HCT116 (cell line): ENCODE measurements at regions not wholly inside any gene's neighbourhood (a gene's known extent, or its start where the extent isn't known, plus 50 kb on each side); places are given as distances from the start of the nearest gene placed in this dataset.

Experiments used
- ATAC-seq: fragments of 200-7000 bp; cut with Tn5 transposase; 2 replicates; pipeline ENCODE4 v1.9.1; 2020; ENCODE audit warnings: mild to moderate bottlenecking, moderate library complexity
- BruUV-seq: library from RNA; stranded (reverse); fragments of 400-500 nt; replicated peaks from 2 replicates; lab custom pipeline; 2021; lab: Mats Ljungman, UMichigan
- CTCF ChIA-PET: fragments of 300-600 bp; sonication (Branson Sonifier 250); formaldehyde crosslinking; loops from one replicate; lab custom pipeline; 2021; ENCODE audit warnings: antibody characterized with exemption; lab: Charles Lee
- POLR2A ChIA-PET: fragments of 300-600, 350-600 bp; sonication (Branson Sonifier 250); formaldehyde crosslinking; loops from one replicate; lab custom pipeline; 2021; ENCODE audit warnings: antibody characterized with exemption; lab: Charles Lee
- RAD21 ChIA-PET, 2 experiments: fragments of 300-600 bp; sonication (Branson Sonifier 250); formaldehyde crosslinking; loops; one replicate each; lab custom pipeline; 2023; ENCODE audit warnings: low total read pairs in 2 of 2; ENCODE audit not compliant: uncharacterized antibody in 2 of 2, unreplicated experiment in 2 of 2, low non-redundant PET in 1 of 2; lab: Charles Lee
- DNase-seq: peaks from one replicate; pipeline ENCODE4 v3.0.0-alpha.2; 2010; ENCODE audit warnings: low read depth, low spot score
- H2AFZ ChIP-seq: fragments of 200-600 bp; shearing (Covaris generic), sonication (generic); 2 replicates; pipeline ENCODE4 v1.6.1; 2017; ENCODE audit warnings: low read depth, mixed run types, mixed read lengths, antibody characterized with exemption, low read length; ENCODE audit not compliant: poor library complexity, severe bottlenecking
- H3K27ac ChIP-seq: 2 replicates; pipeline ENCODE4 v1.5.1; 2012; ENCODE audit warnings: low read depth, low read length
- H3K27me3 ChIP-seq: fragments of 200-600 bp; sonication (generic); 2 replicates; pipeline ENCODE4 v1.6.1; 2016; ENCODE audit warnings: mixed run types, low read length, mixed read lengths; ENCODE audit not compliant: insufficient read depth
- H3K36me3 ChIP-seq, 2 experiments: fragments of 200-500 bp in 1 of 2; fragments of 200-600 bp in 1 of 2; sonication (Bioruptor generic) in 1 of 2; sonication (generic) in 1 of 2; 2 replicates each; pipeline versions ENCODE4 v1.5.1 to v1.6.1; 2014 to 2016; ENCODE audit warnings: low read length in 2 of 2, inconsistent platforms in 1 of 2, mixed read lengths in 1 of 2, mixed run types in 1 of 2; ENCODE audit not compliant: insufficient read depth in 2 of 2, control insufficient read depth in 1 of 2
- H3K4me1 ChIP-seq, 2 experiments: fragments of 200-600 bp in 1 of 2; sonication (generic) in 1 of 2; 2 replicates each; pipeline versions ENCODE4 v1.5.1 to v1.6.1; 2012 to 2017; ENCODE audit warnings: low read length in 2 of 2, inconsistent platforms in 1 of 2, mild to moderate bottlenecking in 1 of 2, mixed read lengths in 1 of 2, mixed run types in 1 of 2, moderate library complexity in 1 of 2; ENCODE audit not compliant: insufficient read depth in 2 of 2, control insufficient read depth in 1 of 2
- H3K4me2 ChIP-seq: fragments of 200-600 bp; sonication (generic); 2 replicates; pipeline ENCODE4 v1.6.1; 2017; ENCODE audit warnings: mixed run types, low read length, mixed read lengths
- H3K4me3 ChIP-seq, 2 experiments: fragments of 200-600 bp in 1 of 2; sonication (generic) in 1 of 2; replicated peaks in 1 of 2; 2 replicates each; pipeline ENCODE4 v1.5.1; 2011 to 2016; ENCODE audit warnings: low read length in 2 of 2, control low read depth in 1 of 2, low read depth in 1 of 2, mild to moderate bottlenecking in 1 of 2, mixed read lengths in 1 of 2, mixed run types in 1 of 2
- H3K79me2 ChIP-seq: fragments of 200-600 bp; sonication (generic); 2 replicates; pipeline ENCODE4 v1.6.1; 2017; ENCODE audit warnings: mild to moderate bottlenecking, mixed run types, low read length, moderate library complexity, mixed read lengths; ENCODE audit not compliant: insufficient read depth
- H3K9ac ChIP-seq: fragments of 200-600 bp; sonication (generic); 2 replicates; pipeline ENCODE4 v1.6.1; 2016; ENCODE audit warnings: low read length, mixed read lengths
- H3K9me2 ChIP-seq: fragments of 200-600 bp; sonication (generic), shearing (Covaris generic); 2 replicates; pipeline ENCODE4 v1.6.1; 2017; ENCODE audit warnings: mixed run types, mild to moderate bottlenecking, moderate library complexity; ENCODE audit not compliant: insufficient read depth
- H3K9me3 ChIP-seq, 2 experiments: fragments of 200-500 bp in 1 of 2; fragments of 200-600 bp in 1 of 2; sonication (Bioruptor generic) in 1 of 2; sonication (generic) in 1 of 2; 2 replicates each; pipeline ENCODE4 v1.6.1; 2014 to 2017; ENCODE audit warnings: low read length in 2 of 2, mixed read lengths in 2 of 2, inconsistent platforms in 1 of 2, low read depth in 1 of 2, mild to moderate bottlenecking in 1 of 2, mixed run types in 1 of 2, moderate library complexity in 1 of 2; ENCODE audit not compliant: control insufficient read depth in 1 of 2, insufficient read depth in 1 of 2
- H4K20me1 ChIP-seq: fragments of 200-600 bp; sonication (generic), shearing (Covaris generic); 2 replicates; pipeline ENCODE4 v1.6.1; 2017; ENCODE audit warnings: mixed run types, mild to moderate bottlenecking, moderate library complexity; ENCODE audit not compliant: insufficient read depth
- CEBPB ChIP-seq: IDR thresholded peaks from 2 replicates; pipeline ENCODE4 v1.6.1; 2012; ENCODE audit warnings: low read depth
- EGR1 ChIP-seq: IDR thresholded peaks from 2 replicates; pipeline ENCODE4 v1.6.1; 2012; ENCODE audit warnings: low read depth
- EZH2phosphoT487 ChIP-seq: fragments of 200-600 bp; IDR thresholded peaks from 2 replicates; pipeline ENCODE4 v1.6.1; 2018; ENCODE audit warnings: antibody characterized with exemption, borderline replicate concordance
- FOSL1 ChIP-seq: IDR thresholded peaks from 2 replicates; pipeline ENCODE4 v1.6.1; 2012; ENCODE audit warnings: low read depth
- POLR2A ChIP-seq: IDR thresholded peaks from 2 replicates; pipeline ENCODE4 v1.7.0; 2011; ENCODE audit warnings: borderline replicate concordance; ENCODE audit not compliant: insufficient read depth, insufficient read length; ENCODE audit errors: extremely low read depth
- POLR2AphosphoS5 ChIP-seq: IDR thresholded peaks from 2 replicates; pipeline ENCODE4 v1.6.1; 2011; ENCODE audit warnings: mild to moderate bottlenecking, low read depth, low read length, moderate library complexity
- SIN3A ChIP-seq: IDR thresholded peaks from 2 replicates; pipeline ENCODE4 v1.6.1; 2012; ENCODE audit warnings: low read depth
- SRF ChIP-seq: IDR thresholded peaks from 2 replicates; pipeline ENCODE4 v1.6.1; 2012; ENCODE audit warnings: low read depth
- TCF7L2 ChIP-seq: IDR thresholded peaks from 2 replicates; pipeline ENCODE4 v1.7.0; 2011; ENCODE audit warnings: borderline replicate concordance, inconsistent platforms; ENCODE audit not compliant: insufficient read depth, insufficient read length; ENCODE audit errors: extremely low read depth
- ZFX ChIP-seq: fragments of 450-650 bp; IDR thresholded peaks from 2 replicates; pipeline ENCODE4 v1.6.1; 2017
- ZNF274 ChIP-seq: fragments of 200-500 bp; sonication (Bioruptor generic); IDR thresholded peaks from 2 replicates; pipeline ENCODE4 v1.6.1; 2014; ENCODE audit warnings: mild to moderate bottlenecking, low read depth, low read length, inconsistent platforms
- intact Hi-C: fragments of 100-400 bp; cut with micrococcal nuclease; formaldehyde crosslinking; loops from 2 replicates; pipeline ENCODE4 v1.10.0; 2022
- TF ChIP-seq, protein P1 (sequence below): IDR thresholded peaks from 2 replicates; pipeline ENCODE4 v1.6.1; 2012; ENCODE audit warnings: low read depth
- TF ChIP-seq, protein P2 (sequence below): IDR thresholded peaks from 2 replicates; pipeline ENCODE4 v1.6.1; 2012

DNA sequence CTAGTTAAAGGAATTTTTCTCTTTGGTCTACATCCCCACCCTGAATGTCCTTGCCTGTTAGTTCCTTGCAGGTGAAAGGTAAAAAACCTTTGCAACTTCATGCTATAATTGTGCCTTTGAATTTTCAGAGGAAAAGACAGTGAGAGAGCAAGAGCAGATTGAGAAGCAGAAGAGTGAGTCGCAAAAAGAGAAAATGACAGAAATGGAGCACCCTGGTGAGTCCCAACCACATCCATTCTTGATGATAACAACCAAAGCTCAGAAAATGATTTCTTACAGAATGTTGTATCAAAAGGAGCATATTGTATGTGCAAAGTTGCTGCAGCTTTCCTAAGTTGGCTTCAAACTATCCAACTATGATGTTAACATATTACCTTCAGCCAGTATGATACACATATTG lies 165.2 kb upstream of the CENPW start:
- RAD21 ChIA-PET, result no interaction called here

DNA sequence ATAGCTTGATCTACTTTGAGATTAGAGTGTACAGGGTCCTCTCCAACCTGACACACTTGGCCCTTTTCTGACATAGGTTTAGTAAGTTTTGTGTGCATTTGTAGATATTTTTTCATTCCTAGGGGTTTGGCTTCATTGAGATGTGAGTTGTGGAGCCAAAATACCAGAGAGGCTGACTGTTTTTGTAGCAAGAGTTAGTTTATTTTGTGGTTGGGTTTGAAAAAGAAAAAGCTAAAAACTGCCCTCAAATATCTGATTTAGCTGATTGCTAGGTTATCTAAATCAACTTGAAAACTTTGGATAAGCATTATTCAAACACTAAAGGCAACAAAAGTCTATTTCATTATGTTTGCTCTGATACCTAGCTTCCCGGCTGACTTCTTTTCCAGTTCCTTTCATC lies 164.7 kb upstream of the CENPW start:
- intact Hi-C loops, result loop anchor here (5.0 to 10.0 kb wide), 4 partner anchors 400 to 947 kb away; no protein-coding TSS in a partner anchor
- DNase-seq (no peak), ATAC-seq (no peak)
- H3K79me2 ChIP-seq, result no peaks in the 10 kb centered on the region
- TF ChIP-seq POLR2AphosphoS5, result no peak
- TF ChIP-seq FOSL1, result no peak
- TF ChIP-seq TCF7L2, result no peak
- TF ChIP-seq ZNF274, result no peak
- no peak for TF ChIP-seq EZH2phosphoT487
- TF ChIP-seq CEBPB, result no peak
- no peak for TF ChIP-seq ZFX
- no peak for TF ChIP-seq SIN3A
- TF ChIP-seq, protein P1, sequence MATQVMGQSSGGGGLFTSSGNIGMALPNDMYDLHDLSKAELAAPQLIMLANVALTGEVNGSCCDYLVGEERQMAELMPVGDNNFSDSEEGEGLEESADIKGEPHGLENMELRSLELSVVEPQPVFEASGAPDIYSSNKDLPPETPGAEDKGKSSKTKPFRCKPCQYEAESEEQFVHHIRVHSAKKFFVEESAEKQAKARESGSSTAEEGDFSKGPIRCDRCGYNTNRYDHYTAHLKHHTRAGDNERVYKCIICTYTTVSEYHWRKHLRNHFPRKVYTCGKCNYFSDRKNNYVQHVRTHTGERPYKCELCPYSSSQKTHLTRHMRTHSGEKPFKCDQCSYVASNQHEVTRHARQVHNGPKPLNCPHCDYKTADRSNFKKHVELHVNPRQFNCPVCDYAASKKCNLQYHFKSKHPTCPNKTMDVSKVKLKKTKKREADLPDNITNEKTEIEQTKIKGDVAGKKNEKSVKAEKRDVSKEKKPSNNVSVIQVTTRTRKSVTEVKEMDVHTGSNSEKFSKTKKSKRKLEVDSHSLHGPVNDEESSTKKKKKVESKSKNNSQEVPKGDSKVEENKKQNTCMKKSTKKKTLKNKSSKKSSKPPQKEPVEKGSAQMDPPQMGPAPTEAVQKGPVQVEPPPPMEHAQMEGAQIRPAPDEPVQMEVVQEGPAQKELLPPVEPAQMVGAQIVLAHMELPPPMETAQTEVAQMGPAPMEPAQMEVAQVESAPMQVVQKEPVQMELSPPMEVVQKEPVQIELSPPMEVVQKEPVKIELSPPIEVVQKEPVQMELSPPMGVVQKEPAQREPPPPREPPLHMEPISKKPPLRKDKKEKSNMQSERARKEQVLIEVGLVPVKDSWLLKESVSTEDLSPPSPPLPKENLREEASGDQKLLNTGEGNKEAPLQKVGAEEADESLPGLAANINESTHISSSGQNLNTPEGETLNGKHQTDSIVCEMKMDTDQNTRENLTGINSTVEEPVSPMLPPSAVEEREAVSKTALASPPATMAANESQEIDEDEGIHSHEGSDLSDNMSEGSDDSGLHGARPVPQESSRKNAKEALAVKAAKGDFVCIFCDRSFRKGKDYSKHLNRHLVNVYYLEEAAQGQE, result no peak
- TF ChIP-seq, protein P2, sequence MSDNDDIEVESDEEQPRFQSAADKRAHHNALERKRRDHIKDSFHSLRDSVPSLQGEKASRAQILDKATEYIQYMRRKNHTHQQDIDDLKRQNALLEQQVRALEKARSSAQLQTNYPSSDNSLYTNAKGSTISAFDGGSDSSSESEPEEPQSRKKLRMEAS, result no peak
- no peak for TF ChIP-seq POLR2A
- H3K9ac ChIP-seq, result no peak overlapping the region
- CTCF ChIA-PET, result interaction anchor here (1.6 kb wide), 1 partner anchor 482 kb away, joined by 7 read pairs; no protein-coding TSS in a partner anchor
- no peaks in the 10 kb centered on the region for H3K36me3 ChIP-seq
- H3K27me3 ChIP-seq, result no peaks in the 10 kb centered on the region
- H3K4me1 ChIP-seq, result peaks cover 0 to 2% of the 10 kb centered on the region in 2 experiments; a peak in 2 of 4 replicates
- BruUV-seq, result no TSS peak
- no peaks in the 10 kb centered on the region for H4K20me1 ChIP-seq
- no peak overlapping the region for H3K4me2 ChIP-seq
- no peak overlapping the region for H3K4me3 ChIP-seq
- no peaks in the 10 kb centered on the region for H3K9me2 ChIP-seq
- no peak overlapping the region for H3K27ac ChIP-seq
- H2AFZ ChIP-seq, result no peak overlapping the region
- no peaks in the 10 kb centered on the region for H3K9me3 ChIP-seq
- RAD21 ChIA-PET, result no interaction called here
- POLR2A ChIA-PET, result no interaction called here

More for the DNA sequence above, 165.2 kb upstream of the CENPW start:
- no peak overlapping the region for H3K4me3 ChIP-seq
- H2AFZ ChIP-seq, result no peak overlapping the region
- no peak for TF ChIP-seq ZNF274
- no peak for TF ChIP-seq SRF
- TF ChIP-seq EZH2phosphoT487, result no peak
- no peak for TF ChIP-seq EGR1
- POLR2A ChIA-PET, result no interaction called here
- no peak overlapping the region for H3K27ac ChIP-seq
- intact Hi-C loops, result loop anchor here (5.0 to 10.0 kb wide), 4 partner anchors 400 to 948 kb away; no protein-coding TSS in a partner anchor
- ATAC-seq (no peak), DNase-seq (no peak)
- H3K9me3 ChIP-seq, result no peaks in the 10 kb centered on the region
- H3K36me3 ChIP-seq, result no peaks in the 10 kb centered on the region
- H4K20me1 ChIP-seq, result no peaks in the 10 kb centered on the region
- no peaks in the 10 kb centered on the region for H3K79me2 ChIP-seq
- no peaks in the 10 kb centered on the region for H3K4me1 ChIP-seq
- no peaks in the 10 kb centered on the region for H3K27me3 ChIP-seq
- H3K4me2 ChIP-seq, result no peak overlapping the region
- H3K9ac ChIP-seq, result no peak overlapping the region
- CTCF ChIA-PET, result no interaction called here
- BruUV-seq, result no TSS peak
- H3K9me2 ChIP-seq, result no peaks in the 10 kb centered on the region
